Mesendoderm (in vitro differentiated cells): ENCODE measurements at regions not wholly inside any gene's neighbourhood (a gene's known extent, or its start where the extent isn't known, plus 50 kb on each side); places are given as distances from the start of the nearest gene placed in this dataset.

Experiments used
- DNase-seq: peaks from one replicate; pipeline ENCODE4 v3.0.0; 2013
- H2AK5ac ChIP-seq: 2 replicates; pipeline ENCODE4 v1.6.1; 2013; ENCODE audit warnings: low read length, inconsistent platforms
- H2BK120ac ChIP-seq: 2 replicates; pipeline ENCODE4 v1.6.1; 2013; ENCODE audit warnings: low read depth, mild to moderate bottlenecking, low read length, moderate library complexity, mixed read lengths
- H2BK15ac ChIP-seq: replicated peaks from 2 replicates; pipeline ENCODE4 v1.6.1; 2013; ENCODE audit warnings: low read depth, mild to moderate bottlenecking, moderate library complexity
- H2BK5ac ChIP-seq: 2 replicates; pipeline ENCODE4 v1.6.1; 2013; ENCODE audit warnings: low read length, inconsistent platforms
- H3K18ac ChIP-seq: 2 replicates; pipeline ENCODE4 v1.6.1; 2013; ENCODE audit warnings: mild to moderate bottlenecking, low read length, mixed read lengths
- H3K23ac ChIP-seq: one replicate; pipeline ENCODE4 v1.6.1; 2013; ENCODE audit warnings: low read length
- H3K27ac ChIP-seq: 2 replicates; pipeline ENCODE4 v1.5.1; 2013; ENCODE audit warnings: low read depth, mild to moderate bottlenecking, inconsistent platforms, low read length, moderate library complexity
- H3K27me3 ChIP-seq: 2 replicates; pipeline ENCODE4 v1.6.1; 2013; ENCODE audit warnings: low read length, control low read depth, mild to moderate bottlenecking, inconsistent platforms; ENCODE audit not compliant: insufficient read depth, poor library complexity
- H3K36me3 ChIP-seq: 2 replicates; pipeline ENCODE4 v1.6.1; 2013; ENCODE audit warnings: low read length, inconsistent platforms; ENCODE audit not compliant: control insufficient read depth, insufficient read depth
- H3K4ac ChIP-seq: one replicate; pipeline ENCODE4 v1.6.1; 2013; ENCODE audit warnings: low read depth, mild to moderate bottlenecking, low read length, moderate library complexity
- H3K4me1 ChIP-seq: 2 replicates; pipeline ENCODE4 v1.6.1; 2013; ENCODE audit warnings: low read depth, low read length, inconsistent platforms; ENCODE audit not compliant: control insufficient read depth
- H3K4me2 ChIP-seq: 2 replicates; pipeline ENCODE4 v1.6.1; 2013; ENCODE audit warnings: low read length
- H3K4me3 ChIP-seq: 2 replicates; pipeline ENCODE4 v1.5.1; 2013; ENCODE audit warnings: mild to moderate bottlenecking, low read length
- H3K56ac ChIP-seq: one replicate; pipeline ENCODE4 v1.6.1; 2013; ENCODE audit warnings: low read length
- H3K79me1 ChIP-seq: 2 replicates; pipeline ENCODE4 v1.6.1; 2013; ENCODE audit warnings: low read length, inconsistent platforms
- H3K79me2 ChIP-seq: 2 replicates; pipeline ENCODE4 v1.6.1; 2013; ENCODE audit warnings: mild to moderate bottlenecking, low read length; ENCODE audit not compliant: control insufficient read depth, insufficient read depth
- H3K9ac ChIP-seq: 2 replicates; pipeline ENCODE4 v1.6.1; 2013; ENCODE audit warnings: low read length, inconsistent platforms
- H4K5ac ChIP-seq: one replicate; pipeline ENCODE4 v1.6.1; 2013; ENCODE audit warnings: low read length
- H4K8ac ChIP-seq: one replicate; pipeline ENCODE4 v1.6.1; 2013; ENCODE audit warnings: low read depth, mild to moderate bottlenecking, control low read depth, low read length, moderate library complexity
- WGBS: extraction: QIAGEN DNeasy Blood & Tissue Kit; methylation state at CpG from one replicate; pipeline ENCODE4 v1.1.7; 2013; ENCODE audit warnings: low lambda C conversion rate, missing lambda C conversion rate; ENCODE audit not compliant: insufficient coverage; ENCODE audit errors: extremely low coverage; 5-methylcytosine and 5-hydroxymethylcytosine counted together

DNA sequence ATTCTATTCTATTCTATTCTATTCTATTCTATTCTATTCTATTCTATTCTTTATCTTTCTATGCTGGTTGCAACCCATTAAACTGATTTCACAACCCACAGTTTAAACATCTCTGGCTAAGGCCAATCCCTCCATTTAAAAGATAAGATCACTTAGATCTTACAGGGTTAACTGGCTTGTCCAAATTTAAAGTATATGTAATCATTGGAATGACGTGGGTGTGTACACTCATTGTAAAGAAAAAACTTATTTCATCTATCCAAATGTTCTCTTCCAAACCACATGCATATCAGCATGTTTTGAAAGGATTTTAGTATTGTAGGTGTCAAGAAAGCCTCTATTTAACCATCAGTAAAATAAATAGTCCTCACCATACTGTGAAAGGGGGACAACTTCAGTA is 299.6 kb upstream of the RUNX1 start:
- H3K4me1 ChIP-seq: no peaks in the 10 kb centered on the region
- WGBS: no CpG with 5 or more reads among the region's 1 CpG

DNA sequence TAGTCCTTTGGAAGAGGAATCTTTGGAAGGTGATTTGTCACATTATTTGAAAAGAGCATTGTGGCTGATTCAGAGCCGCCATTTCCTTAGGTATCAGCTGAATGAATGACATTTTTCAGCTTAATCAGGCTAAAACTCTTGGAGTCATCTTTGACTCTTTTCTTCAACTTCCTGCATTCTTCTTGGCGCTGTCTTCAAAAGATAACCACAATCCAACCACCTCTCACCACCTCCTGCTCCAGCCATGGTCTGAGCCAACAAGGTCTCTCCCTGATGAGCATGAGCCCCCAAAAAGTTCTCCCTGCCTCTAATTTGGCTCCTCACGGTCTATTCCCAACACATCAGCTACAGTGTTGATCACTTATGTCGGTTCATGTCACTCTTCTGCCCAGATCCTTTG is 297.6 kb upstream of the RUNX1 start:
- H4K5ac ChIP-seq: no peak overlapping the region
- no peak overlapping the region for H3K9ac ChIP-seq
- H3K79me1 ChIP-seq: no peaks in the 10 kb centered on the region
- no peak overlapping the region for H3K4ac ChIP-seq
- no peak overlapping the region for H3K56ac ChIP-seq
- H3K27ac ChIP-seq: no peak overlapping the region
- H2AK5ac ChIP-seq: no peak overlapping the region
- DNase-seq: no peak
- WGBS: no CpG with 5 or more reads among the region's 4 CpGs
- no peak overlapping the region for H2BK120ac ChIP-seq
- H3K4me1 ChIP-seq: no peaks in the 10 kb centered on the region
- no peak overlapping the region for H2BK5ac ChIP-seq
- no peaks in the 10 kb centered on the region for H3K79me2 ChIP-seq
- H3K18ac ChIP-seq: no peak overlapping the region
- H3K4me2 ChIP-seq: no peak overlapping the region
- H2BK15ac ChIP-seq: no peak overlapping the region
- H4K8ac ChIP-seq: no peak overlapping the region
- H3K36me3 ChIP-seq: no peaks in the 10 kb centered on the region
- H3K4me3 ChIP-seq: no peak overlapping the region
- H3K27me3 ChIP-seq: no peaks in the 10 kb centered on the region
- H3K23ac ChIP-seq: no peak overlapping the region

More for the DNA sequence above, 299.6 kb upstream of the RUNX1 start:
- Histone ChIP-seq H3K79me2 (no peaks in the 10 kb centered on the region), H3K36me3 (no peaks in the 10 kb centered on the region), H3K18ac (no peak overlapping the region), H4K5ac (no peak overlapping the region), H3K4ac (no peak overlapping the region), H3K4me3 (no peak overlapping the region), H3K23ac (no peak overlapping the region), H4K8ac (no peak overlapping the region), H2AK5ac (no peak overlapping the region), H3K9ac (no peak overlapping the region), H2BK15ac (no peak overlapping the region), H3K4me2 (no peak overlapping the region), H2BK5ac (no peak overlapping the region), H2BK120ac (no peak overlapping the region), H3K79me1 (no peaks in the 10 kb centered on the region), H3K27ac (no peak overlapping the region), H3K56ac (no peak overlapping the region), H3K27me3 (no peaks in the 10 kb centered on the region)
- no peak for DNase-seq

DNA sequence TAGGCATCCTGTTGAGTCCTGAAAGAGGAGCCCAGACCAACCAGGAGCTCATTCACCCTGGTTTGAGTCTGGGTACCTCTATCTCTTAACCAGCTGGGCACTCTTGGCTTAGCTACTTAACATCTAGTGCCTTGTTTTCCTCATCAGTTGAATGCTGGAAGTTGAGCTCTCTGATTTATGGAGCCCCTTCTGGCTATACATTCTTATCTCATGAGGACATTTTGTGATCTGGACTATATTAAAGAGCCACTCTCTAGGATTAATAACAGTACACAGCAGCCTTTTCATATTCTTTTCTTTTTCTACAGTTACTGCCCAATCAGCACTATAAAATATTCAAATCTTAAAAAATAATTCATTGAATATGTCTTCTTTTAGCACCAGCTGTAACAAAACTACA is 296.9 kb upstream of the RUNX1 start:
- no peak overlapping the region for H3K27ac ChIP-seq
- no peak overlapping the region for H3K9ac ChIP-seq
- H4K5ac ChIP-seq: no peak overlapping the region
- H3K4me2 ChIP-seq: no peak overlapping the region
- no peak overlapping the region for H2BK5ac ChIP-seq
- no peaks in the 10 kb centered on the region for H3K36me3 ChIP-seq
- H4K8ac ChIP-seq: no peak overlapping the region
- H3K79me2 ChIP-seq: no peaks in the 10 kb centered on the region
- H3K18ac ChIP-seq: no peak overlapping the region
- DNase-seq: no peak
- H3K23ac ChIP-seq: no peak overlapping the region
- H3K4ac ChIP-seq: no peak overlapping the region
- H2BK15ac ChIP-seq: no peak overlapping the region
- no peak overlapping the region for H3K56ac ChIP-seq
- no peak overlapping the region for H2AK5ac ChIP-seq
- no peaks in the 10 kb centered on the region for H3K27me3 ChIP-seq
- no peak overlapping the region for H3K4me3 ChIP-seq
- H3K79me1 ChIP-seq: no peaks in the 10 kb centered on the region
- H3K4me1 ChIP-seq: no peaks in the 10 kb centered on the region
- H2BK120ac ChIP-seq: no peak overlapping the region

DNA sequence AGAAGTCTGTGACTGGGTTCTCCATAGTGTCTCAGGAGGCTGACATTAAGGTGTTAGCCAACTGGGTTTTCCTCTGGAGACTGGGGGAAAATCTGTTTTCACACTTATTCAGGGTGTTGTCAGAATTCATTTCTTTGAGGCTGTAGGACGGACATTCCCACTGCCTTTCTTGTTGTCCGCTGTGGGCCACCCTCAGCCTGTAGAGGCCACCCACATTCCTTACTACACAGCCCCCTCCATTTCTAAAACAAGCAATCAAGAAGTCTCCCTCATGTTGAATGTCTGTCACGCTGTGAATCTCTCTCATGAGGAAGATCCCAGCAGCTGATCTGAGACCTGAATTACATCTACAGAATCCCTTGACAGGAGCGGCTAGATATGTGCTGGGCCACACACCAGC is 295.5 kb upstream of the RUNX1 start:
- Histone ChIP-seq H3K4me2 (no peak overlapping the region), H3K18ac (no peak overlapping the region), H3K4me3 (no peak overlapping the region), H4K8ac (no peak overlapping the region), H3K27me3 (no peaks in the 10 kb centered on the region), H3K79me1 (no peaks in the 10 kb centered on the region), H2BK15ac (no peak overlapping the region), H3K4ac (no peak overlapping the region), H2BK120ac (no peak overlapping the region), H3K23ac (no peak overlapping the region), H4K5ac (no peak overlapping the region), H3K36me3 (no peaks in the 10 kb centered on the region), H3K4me1 (no peaks in the 10 kb centered on the region), H2AK5ac (no peak overlapping the region), H3K9ac (no peak overlapping the region), H3K79me2 (no peaks in the 10 kb centered on the region), H2BK5ac (no peak overlapping the region), H3K27ac (peak overlapping the region; percentile 46), H3K56ac (no peak overlapping the region)
- no CpG with 5 or more reads among the region's 4 CpGs for WGBS
- peak; percentile 79 for DNase-seq

DNA sequence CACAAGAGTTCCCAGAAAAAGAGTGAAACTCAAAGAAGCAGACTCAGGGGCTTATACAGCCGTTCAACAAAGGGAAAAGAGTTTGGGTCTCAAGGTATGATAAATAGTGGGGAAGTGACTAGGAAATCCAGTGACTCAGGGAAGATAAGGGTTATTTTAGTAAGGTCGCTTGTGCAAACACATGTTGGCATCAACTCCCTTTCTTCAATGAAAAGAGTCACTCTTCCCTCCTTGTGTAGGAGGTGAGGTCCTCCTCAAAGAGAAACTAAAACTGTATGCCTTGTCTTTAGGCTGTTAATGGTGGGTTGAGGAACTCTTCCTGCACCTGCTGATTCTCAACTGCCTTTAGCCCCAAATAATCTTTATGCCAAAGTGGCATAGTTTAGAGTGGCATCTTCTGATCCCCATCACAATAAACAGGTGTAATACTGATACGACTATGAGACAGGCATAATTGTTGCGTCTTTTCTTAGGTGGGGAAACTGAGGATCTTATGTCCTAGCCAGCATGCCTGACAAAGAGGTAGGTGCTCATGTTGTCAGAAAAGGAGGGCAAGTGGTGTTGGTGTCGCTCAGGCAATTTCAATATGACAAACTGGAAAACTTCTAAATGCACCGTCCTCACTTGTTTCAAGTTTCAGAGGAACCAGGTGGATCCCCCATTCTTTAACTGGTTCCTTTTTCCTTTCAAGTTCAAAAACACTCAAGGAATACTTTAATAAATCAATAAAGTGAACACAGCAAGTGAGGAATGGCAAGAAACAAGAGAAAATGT is 294.1 kb upstream of the RUNX1 start:
- Histone ChIP-seq H2BK15ac (no peak overlapping the region), H3K4ac (no peak overlapping the region), H3K9ac (no peak overlapping the region), H3K79me1 (no peaks in the 10 kb centered on the region), H3K79me2 (no peaks in the 10 kb centered on the region), H3K4me3 (no peak overlapping the region), H2AK5ac (no peak overlapping the region), H3K4me1 (no peaks in the 10 kb centered on the region), H3K56ac (no peak overlapping the region), H3K27ac (no peak overlapping the region), H2BK120ac (no peak overlapping the region), H3K27me3 (no peaks in the 10 kb centered on the region), H3K23ac (no peak overlapping the region), H3K4me2 (no peak overlapping the region), H3K18ac (no peak overlapping the region), H3K36me3 (no peaks in the 10 kb centered on the region), H2BK5ac (no peak overlapping the region), H4K5ac (no peak overlapping the region), H4K8ac (no peak overlapping the region)
- DNase-seq: no peak
- no CpG with 5 or more reads among the region's 6 CpGs for WGBS

DNA sequence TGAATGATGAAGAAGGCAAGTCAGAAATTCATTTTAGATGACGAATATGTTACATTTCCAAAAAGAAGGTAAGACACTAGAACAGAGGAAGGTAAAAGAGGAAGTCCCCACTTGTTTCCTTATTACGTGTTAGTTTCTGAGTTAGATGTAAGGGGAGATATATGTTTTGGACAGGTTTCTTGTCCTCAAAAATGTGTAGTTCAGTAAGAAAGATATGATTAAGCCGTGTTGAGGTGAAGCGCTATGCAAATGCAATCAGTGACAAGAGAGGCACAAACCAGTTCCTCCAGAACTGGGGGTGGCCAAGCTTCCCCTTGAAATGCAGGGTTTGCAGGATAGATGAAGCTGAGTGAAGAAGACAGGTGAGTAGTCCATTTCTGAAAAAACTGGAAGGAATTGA is 293.3 kb upstream of the RUNX1 start:
- no CpG with 5 or more reads among the region's 4 CpGs for WGBS
- H3K4me3 ChIP-seq: no peak overlapping the region

More for the DNA sequence above, 293.3 kb upstream of the RUNX1 start:
- Histone ChIP-seq H4K8ac (no peak overlapping the region), H3K4me1 (no peaks in the 10 kb centered on the region), H3K79me2 (no peaks in the 10 kb centered on the region), H3K27ac (no peak overlapping the region), H4K5ac (no peak overlapping the region), H3K36me3 (no peaks in the 10 kb centered on the region), H3K56ac (no peak overlapping the region), H2BK5ac (no peak overlapping the region), H3K23ac (no peak overlapping the region), H3K79me1 (no peaks in the 10 kb centered on the region), H2AK5ac (no peak overlapping the region), H3K4ac (no peak overlapping the region), H3K9ac (no peak overlapping the region), H3K27me3 (no peaks in the 10 kb centered on the region), H2BK120ac (no peak overlapping the region), H2BK15ac (no peak overlapping the region), H3K4me2 (no peak overlapping the region), H3K18ac (no peak overlapping the region)
- no peak for DNase-seq
